SU-DHL-6 (cell line): ENCODE measurements at regions not wholly inside any gene's neighbourhood (a gene's known extent, or its start where the extent isn't known, plus 50 kb on each side); places are given as distances from the start of the nearest gene placed in this dataset.

Source experiments
- EZH2phosphoT487 ChIP-seq: fragments of 200-600 bp; sonication (generic), shearing (Covaris generic); conservative IDR thresholded peaks from 2 replicates; pipeline ENCODE4 v1.6.1; 2018; ENCODE audit warnings: mild to moderate bottlenecking, antibody characterized with exemption, low read length, moderate library complexity, mixed read lengths
- TF ChIP-seq, protein P1 (sequence below): fragments of 200-600 bp; sonication (generic); IDR thresholded peaks from one replicate; pipeline ENCODE4 v1.5.1; 2017; ENCODE audit warnings: antibody characterized with exemption, mild to moderate bottlenecking, low read length, moderate library complexity; ENCODE audit not compliant: insufficient read depth, poor library complexity, severe bottlenecking

DNA sequence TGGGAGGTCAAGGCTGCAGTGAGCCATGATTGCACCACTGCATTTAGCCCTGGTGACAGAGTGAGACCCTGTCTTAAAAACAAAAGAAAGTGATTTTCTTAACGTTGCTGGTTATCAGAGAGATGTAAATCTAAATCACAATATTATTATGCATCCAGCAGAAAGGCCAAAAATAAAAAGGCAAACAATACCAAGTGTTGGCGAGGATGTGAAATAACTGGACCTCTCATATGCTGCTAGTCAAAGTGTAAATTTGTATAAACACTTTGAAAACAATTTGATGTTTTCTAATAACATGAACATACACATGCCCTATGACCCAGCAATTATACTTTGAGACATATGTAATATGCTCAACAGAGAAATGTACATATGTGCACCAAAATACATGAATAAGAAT is 110.7 kb upstream of the CNTLN start:
- TF ChIP-seq, protein P1, sequence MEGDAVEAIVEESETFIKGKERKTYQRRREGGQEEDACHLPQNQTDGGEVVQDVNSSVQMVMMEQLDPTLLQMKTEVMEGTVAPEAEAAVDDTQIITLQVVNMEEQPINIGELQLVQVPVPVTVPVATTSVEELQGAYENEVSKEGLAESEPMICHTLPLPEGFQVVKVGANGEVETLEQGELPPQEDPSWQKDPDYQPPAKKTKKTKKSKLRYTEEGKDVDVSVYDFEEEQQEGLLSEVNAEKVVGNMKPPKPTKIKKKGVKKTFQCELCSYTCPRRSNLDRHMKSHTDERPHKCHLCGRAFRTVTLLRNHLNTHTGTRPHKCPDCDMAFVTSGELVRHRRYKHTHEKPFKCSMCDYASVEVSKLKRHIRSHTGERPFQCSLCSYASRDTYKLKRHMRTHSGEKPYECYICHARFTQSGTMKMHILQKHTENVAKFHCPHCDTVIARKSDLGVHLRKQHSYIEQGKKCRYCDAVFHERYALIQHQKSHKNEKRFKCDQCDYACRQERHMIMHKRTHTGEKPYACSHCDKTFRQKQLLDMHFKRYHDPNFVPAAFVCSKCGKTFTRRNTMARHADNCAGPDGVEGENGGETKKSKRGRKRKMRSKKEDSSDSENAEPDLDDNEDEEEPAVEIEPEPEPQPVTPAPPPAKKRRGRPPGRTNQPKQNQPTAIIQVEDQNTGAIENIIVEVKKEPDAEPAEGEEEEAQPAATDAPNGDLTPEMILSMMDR = no peak
- no peak for TF ChIP-seq EZH2phosphoT487
